GM12864 (cell line): ENCODE measurements at regions not wholly inside any gene's neighbourhood (a gene's known extent, or its start where the extent isn't known, plus 50 kb on each side); places are given as distances from the start of the nearest gene placed in this dataset.

ENCODE experiments used
- DNase-seq: peaks from one replicate; pipeline ENCODE4 v3.0.0-alpha.2; 2011; ENCODE audit warnings: low read depth
- H3K4me3 ChIP-seq: 2 replicates; pipeline ENCODE4 v1.5.1; 2011; ENCODE audit warnings: mild to moderate bottlenecking, low read depth, low read length, control low read depth
- TF ChIP-seq, protein P1 (sequence below): IDR thresholded peaks from 2 replicates; pipeline ENCODE4 v1.5.1; 2011; ENCODE audit warnings: low read depth, mild to moderate bottlenecking, moderate library complexity, low read length, control low read depth, inconsistent platforms; ENCODE audit errors: missing control alignments

DNA sequence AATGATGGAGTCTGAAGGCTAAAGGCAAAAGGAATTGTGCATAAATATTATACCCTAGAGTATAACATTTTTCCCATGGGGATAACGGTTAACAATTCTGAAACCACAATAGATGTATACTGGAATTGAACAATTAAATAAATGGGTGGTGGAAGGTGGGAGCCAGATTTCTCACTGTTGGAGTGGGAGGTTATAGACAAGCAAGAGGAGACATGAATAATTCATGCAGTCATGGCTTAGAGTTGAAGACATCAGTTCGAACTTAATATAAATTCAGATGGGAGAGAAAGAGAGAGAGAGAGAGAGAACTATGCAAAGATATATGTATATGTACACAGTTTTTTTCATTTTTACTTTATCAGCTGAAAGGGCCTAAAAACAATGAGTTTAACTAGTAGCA lies 523.9 kb downstream of the FOXG1 start:
- DNase-seq: no peak
- TF ChIP-seq, protein P1, sequence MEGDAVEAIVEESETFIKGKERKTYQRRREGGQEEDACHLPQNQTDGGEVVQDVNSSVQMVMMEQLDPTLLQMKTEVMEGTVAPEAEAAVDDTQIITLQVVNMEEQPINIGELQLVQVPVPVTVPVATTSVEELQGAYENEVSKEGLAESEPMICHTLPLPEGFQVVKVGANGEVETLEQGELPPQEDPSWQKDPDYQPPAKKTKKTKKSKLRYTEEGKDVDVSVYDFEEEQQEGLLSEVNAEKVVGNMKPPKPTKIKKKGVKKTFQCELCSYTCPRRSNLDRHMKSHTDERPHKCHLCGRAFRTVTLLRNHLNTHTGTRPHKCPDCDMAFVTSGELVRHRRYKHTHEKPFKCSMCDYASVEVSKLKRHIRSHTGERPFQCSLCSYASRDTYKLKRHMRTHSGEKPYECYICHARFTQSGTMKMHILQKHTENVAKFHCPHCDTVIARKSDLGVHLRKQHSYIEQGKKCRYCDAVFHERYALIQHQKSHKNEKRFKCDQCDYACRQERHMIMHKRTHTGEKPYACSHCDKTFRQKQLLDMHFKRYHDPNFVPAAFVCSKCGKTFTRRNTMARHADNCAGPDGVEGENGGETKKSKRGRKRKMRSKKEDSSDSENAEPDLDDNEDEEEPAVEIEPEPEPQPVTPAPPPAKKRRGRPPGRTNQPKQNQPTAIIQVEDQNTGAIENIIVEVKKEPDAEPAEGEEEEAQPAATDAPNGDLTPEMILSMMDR: no peak

DNA sequence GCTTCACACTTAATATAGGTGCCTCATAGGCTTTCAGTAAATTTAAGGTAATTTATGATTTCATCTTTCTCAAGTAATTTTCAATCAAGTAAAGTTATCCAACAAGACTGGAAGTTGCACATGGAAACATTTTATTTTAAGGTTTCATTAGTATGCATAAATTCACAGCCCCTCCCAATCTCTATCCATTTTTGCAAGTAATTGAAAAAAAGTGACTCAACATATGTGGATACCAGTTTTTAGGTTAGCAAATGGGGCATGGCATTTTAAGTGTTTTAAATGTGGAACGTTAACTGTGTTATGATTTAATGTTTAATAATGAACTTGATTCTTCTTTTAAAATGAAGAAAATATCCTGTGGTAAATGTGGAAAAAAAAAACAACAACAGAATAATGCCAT lies 532.8 kb downstream of the FOXG1 start:
- H3K4me3 ChIP-seq: no peak overlapping the region
- TF ChIP-seq, protein P1: no peak
- no peak for DNase-seq

More for the DNA sequence above, 523.9 kb downstream of the FOXG1 start:
- no peak overlapping the region for H3K4me3 ChIP-seq

DNA sequence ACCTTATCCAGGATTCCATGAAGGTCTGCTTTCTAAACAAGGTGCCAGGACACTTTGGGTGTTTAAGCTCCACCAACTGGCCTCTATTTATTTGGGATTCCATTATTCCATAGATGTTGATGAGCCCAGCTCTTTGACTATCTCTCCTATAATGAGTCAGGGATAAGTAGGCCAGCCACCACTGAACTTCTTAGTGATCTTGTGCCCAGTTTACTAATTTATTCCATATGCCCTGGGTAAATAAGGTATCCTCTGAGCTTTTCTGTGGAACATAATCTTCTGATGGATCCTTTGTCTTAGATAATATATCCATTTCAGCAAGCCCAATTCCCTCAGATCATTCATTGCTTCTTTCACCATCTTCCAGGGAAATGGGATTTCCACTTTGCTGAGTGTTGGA lies 535.0 kb downstream of the FOXG1 start:
- TF ChIP-seq, protein P1: no peak
- no peak for DNase-seq
- H3K4me3 ChIP-seq: no peak overlapping the region

DNA sequence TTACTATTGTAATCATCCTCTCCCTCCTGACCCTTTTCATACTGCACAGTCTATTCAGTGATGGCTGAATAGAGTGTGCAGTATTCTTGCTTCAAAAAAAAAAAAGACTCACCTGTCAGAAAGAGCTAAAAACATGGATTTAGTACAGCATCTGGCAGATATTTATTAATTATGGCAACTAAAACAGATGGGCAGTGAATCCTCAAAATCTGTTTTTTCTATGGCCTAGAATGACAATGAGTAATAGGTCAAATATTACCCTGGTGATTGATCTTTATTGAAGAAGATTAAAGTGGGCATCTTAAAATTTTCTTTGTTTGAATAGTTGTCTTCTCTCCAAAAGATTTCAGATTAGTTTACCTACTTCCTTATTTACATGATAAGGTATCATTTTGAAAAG lies 543.6 kb downstream of the FOXG1 start:
- DNase-seq: no peak
- TF ChIP-seq, protein P1: no peak
- H3K4me3 ChIP-seq: no peak overlapping the region

DNA sequence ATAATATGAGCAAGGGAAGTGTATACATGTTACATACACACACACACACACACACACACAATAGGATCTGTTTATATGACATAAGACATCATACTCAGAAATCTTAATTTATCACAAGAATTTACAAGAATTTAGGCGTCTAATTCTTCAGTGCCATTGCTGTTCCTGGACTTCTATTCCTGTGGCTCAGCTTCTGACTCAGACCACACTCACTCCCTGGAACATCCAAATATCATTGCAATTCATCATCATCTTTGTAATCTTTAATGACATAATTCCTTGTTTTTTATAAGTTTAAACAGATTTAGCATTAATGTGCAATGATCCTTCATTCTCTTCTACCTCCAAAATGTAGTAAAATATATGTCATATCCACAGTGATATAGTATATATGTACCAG lies 544.2 kb downstream of the FOXG1 start:
- no peak for DNase-seq

DNA sequence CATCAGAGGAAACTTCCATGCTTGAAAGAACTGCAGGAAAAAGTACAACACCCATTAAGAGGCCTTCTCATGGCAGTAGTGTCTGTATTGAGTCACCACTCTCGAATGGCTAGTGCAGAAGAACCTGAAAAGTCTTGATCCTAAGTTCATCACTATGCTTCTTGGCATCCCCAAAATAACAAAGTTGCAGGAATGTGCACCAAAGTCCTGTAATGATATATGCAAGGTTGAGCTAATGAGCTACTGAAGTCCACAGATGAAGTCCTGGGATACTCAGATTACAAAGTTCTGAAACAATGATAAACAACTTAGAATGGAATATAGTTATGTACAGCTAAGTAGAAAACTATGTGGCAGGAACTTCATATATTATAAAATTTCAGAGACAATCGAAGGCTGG lies 545.4 kb downstream of the FOXG1 start:
- DNase-seq: no peak
- TF ChIP-seq, protein P1: no peak
- H3K4me3 ChIP-seq: no peak overlapping the region

More for the DNA sequence above, 544.2 kb downstream of the FOXG1 start:
- TF ChIP-seq, protein P1: no peak
- H3K4me3 ChIP-seq: no peak overlapping the region

DNA sequence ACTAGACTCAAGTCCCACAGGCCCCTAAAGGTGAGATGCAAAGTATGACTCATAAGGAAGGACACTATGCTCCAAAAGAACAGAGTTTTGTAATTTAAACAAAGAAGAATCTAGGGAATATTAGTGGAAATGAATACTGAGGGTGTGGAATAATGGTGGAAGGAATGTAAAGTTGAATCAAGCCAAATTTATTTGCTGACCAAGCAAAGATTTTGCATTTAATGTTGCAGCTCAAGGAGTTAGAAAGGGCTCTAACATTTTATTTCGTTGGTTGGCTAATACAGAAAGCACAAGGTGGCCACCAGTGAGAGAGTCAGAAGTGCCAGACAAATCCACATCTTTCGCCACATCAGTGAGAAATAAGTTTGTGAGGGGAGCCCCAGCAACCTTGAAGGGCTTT lies 550.3 kb downstream of the FOXG1 start:
- H3K4me3 ChIP-seq: no peak overlapping the region
- TF ChIP-seq, protein P1: no peak
- no peak for DNase-seq
